K562 (cell line): ENCODE measurements at regions not wholly inside any gene's neighbourhood (a gene's known extent, or its start where the extent isn't known, plus 50 kb on each side); places are given as distances from the start of the nearest gene placed in this dataset.

ENCODE experiments used
- ATAC-seq: fragments of 200-7000 bp; cut with Tn5 transposase; 3 replicates; pipeline ENCODE4 v1.9.1; 2020; ENCODE audit warnings: moderate library complexity
- BruUV-seq: library from RNA; stranded (reverse); fragments of 400-500 nt; replicated peaks from 2 replicates; lab custom pipeline; 2021; lab: Mats Ljungman, UMichigan
- CTCF ChIA-PET: fragments of 300-600 bp; formaldehyde crosslinking; extraction: SDS; loops from one replicate; lab custom pipeline; 2021; ENCODE audit warnings: low intra/inter-chr PET ratio; lab: Yijun Ruan, JAX
- POLR2A ChIA-PET: fragments of 300-600, 350-650 bp; sonication (Branson Sonifier 250); formaldehyde crosslinking; extraction: SDS; loops from one replicate; lab custom pipeline; 2021; ENCODE audit warnings: antibody characterized with exemption, inconsistent platforms; lab: Yijun Ruan, JAX
- DNase-seq, 4 experiments: peaks; one replicate each; pipeline versions ENCODE4 v3.0.0 to v3.0.0-alpha.2; 2011 to 2018; ENCODE audit warnings: low spot score in 3 of 4, mixed read lengths in 3 of 4; ENCODE audit errors: extremely low read depth in 1 of 4
- FAIRE-seq: peaks from 2 replicates; lab custom pipeline; 2011; peaks lifted over from hg19 to GRCh38; lab: Jason Lieb, UNC
- H2AFZ ChIP-seq: 2 replicates; pipeline ENCODE4 v1.6.0; 2011; ENCODE audit warnings: low read depth, low read length, control low read depth, inconsistent platforms
- H3K27ac ChIP-seq: fragments of 200-600 bp; 3 replicates; pipeline ENCODE4 v1.8.0; 2011; ENCODE audit warnings: low read depth, mild to moderate bottlenecking, control low read depth, inconsistent platforms, low read length, moderate library complexity, mixed read lengths; ENCODE audit errors: extremely low read depth
- H3K27me3 ChIP-seq, 2 experiments: fragments of 300-600 bp in 1 of 2; 2 replicates in 1 of 2; 3 replicates in 1 of 2; pipeline versions ENCODE4 v1.6.0 to v1.8.0; 2011; ENCODE audit warnings: inconsistent platforms in 2 of 2, low read length in 2 of 2, mild to moderate bottlenecking in 1 of 2, mixed read lengths in 1 of 2, moderate library complexity in 1 of 2; ENCODE audit not compliant: control insufficient read depth in 2 of 2, insufficient read depth in 2 of 2
- H3K36me3 ChIP-seq: fragments of 300-600 bp; 3 replicates; pipeline ENCODE4 v1.8.0; 2011; ENCODE audit warnings: mild to moderate bottlenecking, low read length, inconsistent platforms; ENCODE audit not compliant: control insufficient read depth, insufficient read depth
- H3K4me1 ChIP-seq, 2 experiments: fragments of 200-600 bp in 1 of 2; replicated peaks in 1 of 2; 2 replicates in 1 of 2; 3 replicates in 1 of 2; pipeline versions ENCODE4 v1.5.1 to v1.8.0; 2011; ENCODE audit warnings: inconsistent platforms in 2 of 2, low read length in 2 of 2, mild to moderate bottlenecking in 1 of 2, mixed read lengths in 1 of 2, moderate library complexity in 1 of 2; ENCODE audit not compliant: control insufficient read depth in 2 of 2, insufficient read depth in 2 of 2
- H3K4me2 ChIP-seq: 2 replicates; pipeline ENCODE4 v1.6.1; 2011; ENCODE audit warnings: low read length, control low read depth, inconsistent platforms, mixed read lengths; ENCODE audit not compliant: insufficient read depth
- H3K4me3 ChIP-seq: fragments of 200-600 bp; sonication (generic), shearing (Covaris generic); 2 replicates; pipeline ENCODE4 v1.5.1; 2016; ENCODE audit warnings: control low read depth, inconsistent platforms
- H3K79me2 ChIP-seq: fragments of 200-600 bp; 3 replicates; pipeline ENCODE4 v1.8.0; 2011; ENCODE audit warnings: low read length, inconsistent platforms; ENCODE audit not compliant: control insufficient read depth, insufficient read depth
- H3K9ac ChIP-seq, 2 experiments: 2 replicates each; pipeline versions ENCODE4 v1.6.0 to v1.6.1; 2011; ENCODE audit warnings: low read depth in 2 of 2, low read length in 2 of 2, control low read depth in 1 of 2, inconsistent platforms in 1 of 2, mild to moderate bottlenecking in 1 of 2, mixed read lengths in 1 of 2; ENCODE audit not compliant: insufficient read depth in 1 of 2
- H3K9me1 ChIP-seq: one replicate; pipeline ENCODE4 v1.6.0; 2011; ENCODE audit warnings: inconsistent platforms, mild to moderate bottlenecking, low read length, moderate library complexity; ENCODE audit not compliant: control insufficient read depth, insufficient read depth
- H3K9me3 ChIP-seq: replicated peaks from 2 replicates; pipeline ENCODE4 v1.5.1; 2011; ENCODE audit warnings: low read depth, low read length, inconsistent platforms; ENCODE audit not compliant: control insufficient read depth, insufficient read depth
- H4K20me1 ChIP-seq: replicated peaks from 2 replicates; pipeline ENCODE4 v1.6.1; 2011; ENCODE audit warnings: low read length, inconsistent platforms, mixed read lengths; ENCODE audit not compliant: control insufficient read depth, insufficient read depth
- CEBPB ChIP-seq: fragments of 450-650 bp; IDR thresholded peaks from 2 replicates; pipeline ENCODE4 v1.6.1; 2016; ENCODE audit warnings: missing genetic modification characterization, missing compliant biosample characterization
- CEBPG ChIP-seq, 3 experiments: fragments of 200-800 bp in 1 of 3; sonication (Bioruptor generic) in 1 of 3; sonication (generic) in 1 of 3; formaldehyde crosslinking in 1 of 3; IDR thresholded peaks in 2 of 3; conservative IDR thresholded peaks in 1 of 3; 2 replicates each; pipeline versions ENCODE4 v1.6.1 to v1.8.0; 2016 to 2022; ENCODE audit warnings: missing compliant biosample characterization in 2 of 3, missing genetic modification characterization in 2 of 3, mild to moderate bottlenecking in 1 of 3, missing genetic modification reagents in 1 of 3
- GATAD2B ChIP-seq: fragments of 450-650 bp; IDR thresholded peaks from 2 replicates; pipeline ENCODE4 v1.6.1; 2017; ENCODE audit warnings: mild to moderate bottlenecking, borderline replicate concordance
- in situ Hi-C: fragments of 300-500 bp; cut with MboI; formaldehyde crosslinking; loops from 4 replicates; pipeline ENCODE4 v1.15.0; 2018; ENCODE audit warnings: inconsistent platforms, mixed read lengths
- intact Hi-C: fragments of 100-400 bp; cut with micrococcal nuclease; formaldehyde crosslinking; loops from 2 replicates; pipeline ENCODE4 v1.14.2; 2022
- TF ChIP-seq, protein P1 (sequence below): fragments of 150-350 bp; conservative IDR thresholded peaks from 2 replicates; pipeline ENCODE4 v1.6.1; 2014; ENCODE audit warnings: low read length
- TF ChIP-seq, protein P2 (sequence below), 2 experiments: fragments of 450-650 bp; IDR thresholded peaks; 2 replicates each; pipeline ENCODE4 v1.6.1; 2018; ENCODE audit warnings: mild to moderate bottlenecking in 2 of 2, low read depth in 1 of 2; ENCODE audit not compliant: partially characterized antibody in 2 of 2

DNA sequence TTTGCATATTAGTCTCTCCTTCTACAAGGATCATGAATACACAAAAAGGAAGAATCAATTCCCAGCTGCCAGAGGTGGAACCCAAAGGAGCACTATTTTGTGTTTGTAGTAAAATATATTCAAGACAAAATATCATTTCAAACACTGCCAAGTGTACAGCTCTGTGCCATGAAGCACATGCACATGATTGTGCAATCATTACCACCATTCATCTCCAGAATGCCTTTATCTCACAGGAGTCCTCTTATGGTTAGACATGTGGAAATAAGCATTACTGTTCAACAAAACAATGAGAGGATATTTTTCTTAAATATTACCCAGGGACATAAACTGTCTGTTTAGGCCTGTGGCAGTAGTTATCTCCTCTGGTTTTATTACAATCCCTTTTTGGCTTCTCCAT lies 151.4 kb upstream of the PPP1R3A start:
- CTCF ChIA-PET, result no interaction called here
- no TSS peak for BruUV-seq

More for the DNA sequence above, 151.4 kb upstream of the PPP1R3A start:
- no peak for ATAC-seq
- POLR2A ChIA-PET, result no interaction called here
- DNase-seq, result no peak
- Histone ChIP-seq H3K9me1 (no peaks in the 10 kb centered on the region), H3K79me2 (no peaks in the 10 kb centered on the region), H3K4me3 (no peak overlapping the region), H3K36me3 (no peaks in the 10 kb centered on the region), H4K20me1 (no peaks in the 10 kb centered on the region), H3K27me3 (no peaks in the 10 kb centered on the region), H3K4me1 (no peaks in the 10 kb centered on the region), H3K4me2 (no peak overlapping the region), H3K27ac (no peak overlapping the region), H3K9ac (no peak overlapping the region), H3K9me3 (no peaks in the 10 kb centered on the region), H2AFZ (no peak overlapping the region)
- TF ChIP-seq, protein P1, sequence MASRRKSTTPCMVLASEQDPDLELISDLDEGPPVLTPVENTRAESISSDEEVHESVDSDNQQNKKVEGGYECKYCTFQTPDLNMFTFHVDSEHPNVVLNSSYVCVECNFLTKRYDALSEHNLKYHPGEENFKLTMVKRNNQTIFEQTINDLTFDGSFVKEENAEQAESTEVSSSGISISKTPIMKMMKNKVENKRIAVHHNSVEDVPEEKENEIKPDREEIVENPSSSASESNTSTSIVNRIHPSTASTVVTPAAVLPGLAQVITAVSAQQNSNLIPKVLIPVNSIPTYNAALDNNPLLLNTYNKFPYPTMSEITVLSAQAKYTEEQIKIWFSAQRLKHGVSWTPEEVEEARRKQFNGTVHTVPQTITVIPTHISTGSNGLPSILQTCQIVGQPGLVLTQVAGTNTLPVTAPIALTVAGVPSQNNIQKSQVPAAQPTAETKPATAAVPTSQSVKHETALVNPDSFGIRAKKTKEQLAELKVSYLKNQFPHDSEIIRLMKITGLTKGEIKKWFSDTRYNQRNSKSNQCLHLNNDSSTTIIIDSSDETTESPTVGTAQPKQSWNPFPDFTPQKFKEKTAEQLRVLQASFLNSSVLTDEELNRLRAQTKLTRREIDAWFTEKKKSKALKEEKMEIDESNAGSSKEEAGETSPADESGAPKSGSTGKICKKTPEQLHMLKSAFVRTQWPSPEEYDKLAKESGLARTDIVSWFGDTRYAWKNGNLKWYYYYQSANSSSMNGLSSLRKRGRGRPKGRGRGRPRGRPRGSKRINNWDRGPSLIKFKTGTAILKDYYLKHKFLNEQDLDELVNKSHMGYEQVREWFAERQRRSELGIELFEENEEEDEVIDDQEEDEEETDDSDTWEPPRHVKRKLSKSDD, result no peak
- peak; percentile 94 for TF ChIP-seq CEBPB (tag)
- no peak for TF ChIP-seq GATAD2B
- TF ChIP-seq CEBPG (CRISPR knock-in tag; IDR thresholded peaks at IDR 0.05), result no peak
- peak in 1 of 2 experiments; percentile 90; a peak in 3 of 4 replicates for TF ChIP-seq CEBPG (tag; conservative IDR thresholded peaks at IDR 0.05 in 1 of 2, IDR thresholded peaks at IDR 0.05 in 1 of 2)
- TF ChIP-seq, protein P2, sequence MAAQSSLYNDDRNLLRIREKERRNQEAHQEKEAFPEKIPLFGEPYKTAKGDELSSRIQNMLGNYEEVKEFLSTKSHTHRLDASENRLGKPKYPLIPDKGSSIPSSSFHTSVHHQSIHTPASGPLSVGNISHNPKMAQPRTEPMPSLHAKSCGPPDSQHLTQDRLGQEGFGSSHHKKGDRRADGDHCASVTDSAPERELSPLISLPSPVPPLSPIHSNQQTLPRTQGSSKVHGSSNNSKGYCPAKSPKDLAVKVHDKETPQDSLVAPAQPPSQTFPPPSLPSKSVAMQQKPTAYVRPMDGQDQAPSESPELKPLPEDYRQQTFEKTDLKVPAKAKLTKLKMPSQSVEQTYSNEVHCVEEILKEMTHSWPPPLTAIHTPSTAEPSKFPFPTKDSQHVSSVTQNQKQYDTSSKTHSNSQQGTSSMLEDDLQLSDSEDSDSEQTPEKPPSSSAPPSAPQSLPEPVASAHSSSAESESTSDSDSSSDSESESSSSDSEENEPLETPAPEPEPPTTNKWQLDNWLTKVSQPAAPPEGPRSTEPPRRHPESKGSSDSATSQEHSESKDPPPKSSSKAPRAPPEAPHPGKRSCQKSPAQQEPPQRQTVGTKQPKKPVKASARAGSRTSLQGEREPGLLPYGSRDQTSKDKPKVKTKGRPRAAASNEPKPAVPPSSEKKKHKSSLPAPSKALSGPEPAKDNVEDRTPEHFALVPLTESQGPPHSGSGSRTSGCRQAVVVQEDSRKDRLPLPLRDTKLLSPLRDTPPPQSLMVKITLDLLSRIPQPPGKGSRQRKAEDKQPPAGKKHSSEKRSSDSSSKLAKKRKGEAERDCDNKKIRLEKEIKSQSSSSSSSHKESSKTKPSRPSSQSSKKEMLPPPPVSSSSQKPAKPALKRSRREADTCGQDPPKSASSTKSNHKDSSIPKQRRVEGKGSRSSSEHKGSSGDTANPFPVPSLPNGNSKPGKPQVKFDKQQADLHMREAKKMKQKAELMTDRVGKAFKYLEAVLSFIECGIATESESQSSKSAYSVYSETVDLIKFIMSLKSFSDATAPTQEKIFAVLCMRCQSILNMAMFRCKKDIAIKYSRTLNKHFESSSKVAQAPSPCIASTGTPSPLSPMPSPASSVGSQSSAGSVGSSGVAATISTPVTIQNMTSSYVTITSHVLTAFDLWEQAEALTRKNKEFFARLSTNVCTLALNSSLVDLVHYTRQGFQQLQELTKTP (IDR thresholded peaks at IDR 0.05; ENCODE audit: low read depth in 1 of 2, partially characterized antibody in 2 of 2), result no peak
- in situ Hi-C loops, result no loop called here
- FAIRE-seq, result no peak
- intact Hi-C loops, result no loop called here
